DND-41 (cell line): ENCODE measurements at regions not wholly inside any gene's neighbourhood (a gene's known extent, or its start where the extent isn't known, plus 50 kb on each side); places are given as distances from the start of the nearest gene placed in this dataset.

Source experiments
- ATAC-seq: fragments of 200-7000 bp; cut with Tn5 transposase; 3 replicates; pipeline ENCODE4 v1.9.1; 2021; ENCODE audit warnings: low read depth; ENCODE audit not compliant: insufficient read depth
- DNase-seq: peaks from one replicate; pipeline ENCODE4 v3.0.0-alpha.2; 2020
- H2AFZ ChIP-seq: 2 replicates; pipeline ENCODE4 v1.6.0; 2012; ENCODE audit warnings: low read depth, low read length
- H3K27ac ChIP-seq: 2 replicates; pipeline ENCODE4 v1.5.1; 2012; ENCODE audit warnings: low read length, inconsistent platforms
- H3K27me3 ChIP-seq: fragments of 200-600 bp; sonication (generic); 2 replicates; pipeline ENCODE4 v1.6.0; 2012; ENCODE audit warnings: low read length, mild to moderate bottlenecking, inconsistent platforms; ENCODE audit not compliant: insufficient read depth, poor library complexity
- H3K36me3 ChIP-seq: 2 replicates; pipeline ENCODE4 v1.5.1; 2012; ENCODE audit warnings: low read length, inconsistent platforms; ENCODE audit not compliant: insufficient read depth
- H3K4me1 ChIP-seq: 2 replicates; pipeline ENCODE4 v1.5.1; 2012; ENCODE audit warnings: mild to moderate bottlenecking, low read length; ENCODE audit not compliant: insufficient read depth
- H3K4me2 ChIP-seq: 2 replicates; pipeline ENCODE4 v1.6.0; 2012; ENCODE audit warnings: mild to moderate bottlenecking, moderate library complexity, low read length, inconsistent platforms; ENCODE audit not compliant: insufficient read depth
- H3K4me3 ChIP-seq, 2 experiments: fragments of 200-600 bp in 1 of 2; shearing (Covaris generic) in 1 of 2; 2 replicates each; pipeline ENCODE4 v1.5.1; 2012 to 2016; ENCODE audit warnings: inconsistent platforms in 2 of 2, low read length in 2 of 2, mild to moderate bottlenecking in 2 of 2, low read depth in 1 of 2, moderate library complexity in 1 of 2
- H3K79me2 ChIP-seq: 2 replicates; pipeline ENCODE4 v1.6.0; 2012; ENCODE audit warnings: low read length, inconsistent platforms; ENCODE audit not compliant: insufficient read depth
- H3K9ac ChIP-seq: 2 replicates; pipeline ENCODE4 v1.6.0; 2012; ENCODE audit warnings: low read depth, mild to moderate bottlenecking, inconsistent platforms, low read length, moderate library complexity
- H3K9me3 ChIP-seq: 2 replicates; pipeline ENCODE4 v1.5.1; 2012; ENCODE audit warnings: low read length, moderate library complexity, mild to moderate bottlenecking, inconsistent platforms; ENCODE audit not compliant: insufficient read depth, severe bottlenecking
- H4K20me1 ChIP-seq: 2 replicates; pipeline ENCODE4 v1.6.0; 2012; ENCODE audit warnings: low read length; ENCODE audit not compliant: insufficient read depth
- CTCF ChIP-seq: IDR thresholded peaks from 2 replicates; pipeline ENCODE4 v1.5.1; 2012; ENCODE audit warnings: borderline replicate concordance, low read length, moderate library complexity, mild to moderate bottlenecking; ENCODE audit not compliant: poor library complexity, severe bottlenecking; ENCODE audit errors: extremely low read depth
- EZH2 ChIP-seq: IDR thresholded peaks from 3 replicates; pipeline ENCODE4 v1.6.1; 2012; ENCODE audit warnings: borderline replicate concordance, low read depth, mild to moderate bottlenecking, moderate library complexity, low read length, inconsistent platforms; ENCODE audit not compliant: severe bottlenecking

GRCh38 chr22:48895336-48895735 lies 932.3 kb downstream of the BRD1 start:
- Histone ChIP-seq H3K9me3 (no peaks in the 10 kb centered on the region), H3K4me1 (no peaks in the 10 kb centered on the region), H3K27me3 (no peaks in the 10 kb centered on the region), H3K27ac (no peak overlapping the region), H3K4me2 (no peak overlapping the region), H3K9ac (no peak overlapping the region), H3K36me3 (no peaks in the 10 kb centered on the region), H3K4me3 (no peak overlapping the region), H3K79me2 (no peaks in the 10 kb centered on the region), H2AFZ (no peak overlapping the region), H4K20me1 (peaks cover 8% of the 10 kb centered on the region)
- no peak for TF ChIP-seq CTCF
- TF ChIP-seq EZH2, result no peak
- DNase-seq, result no peak
- ATAC-seq, result no peak

- Histone ChIP-seq H3K9ac (no peak overlapping the region), H3K27me3 (no peaks in the 10 kb centered on the region), H4K20me1 (peaks cover 8% of the 10 kb centered on the region), H3K9me3 (no peaks in the 10 kb centered on the region), H3K4me2 (no peak overlapping the region), H3K36me3 (no peaks in the 10 kb centered on the region), H3K27ac (no peak overlapping the region), H2AFZ (no peak overlapping the region), H3K79me2 (no peaks in the 10 kb centered on the region), H3K4me3 (no peak overlapping the region), H3K4me1 (no peaks in the 10 kb centered on the region)
- no peak for DNase-seq
- ATAC-seq, result no peak
- TF ChIP-seq CTCF (no peak), EZH2 (no peak)
These were observed 932.8 kb downstream of the BRD1 start for GRCh38 chr22:48894804-48895250.

DNA sequence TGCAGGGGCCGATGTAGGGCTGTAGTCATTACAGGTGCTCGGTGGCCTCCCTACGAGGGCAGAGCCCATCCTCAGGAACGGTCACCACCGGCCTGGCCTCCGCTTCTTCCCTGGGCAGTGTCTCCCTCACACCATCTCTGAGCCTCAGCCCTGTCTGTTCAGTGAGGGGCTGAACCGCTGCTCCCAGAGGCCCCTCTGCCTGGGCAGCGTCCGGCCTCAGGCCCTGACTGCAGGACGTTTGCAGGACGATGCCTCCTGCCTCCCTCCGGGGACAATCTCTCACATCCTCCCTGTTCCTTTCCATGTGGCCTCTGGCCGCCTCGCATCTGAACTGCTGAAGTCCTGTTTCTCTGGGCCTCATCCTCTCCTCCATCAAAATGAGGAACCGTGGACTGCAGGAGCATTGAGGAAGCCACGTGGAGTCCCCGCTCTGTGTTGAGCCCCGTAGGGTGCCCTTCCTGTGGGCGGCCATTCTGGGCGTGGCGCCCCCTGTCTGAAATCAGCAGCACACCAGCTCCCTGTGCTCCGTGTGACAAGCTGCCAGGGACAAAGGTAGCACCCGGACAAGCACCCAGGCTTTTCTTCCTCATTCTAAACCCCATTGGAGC lies 933.5 kb downstream of the BRD1 start:
- no peak overlapping the region for H3K27ac ChIP-seq
- H4K20me1 ChIP-seq, result peaks cover 8% of the 10 kb centered on the region
- H3K9me3 ChIP-seq, result no peaks in the 10 kb centered on the region
- H3K4me1 ChIP-seq, result no peaks in the 10 kb centered on the region
- H2AFZ ChIP-seq, result no peak overlapping the region
- no peaks in the 10 kb centered on the region for H3K27me3 ChIP-seq
- H3K4me3 ChIP-seq, result no peak overlapping the region
- no peak overlapping the region for H3K4me2 ChIP-seq
- H3K79me2 ChIP-seq, result no peaks in the 10 kb centered on the region
- no peak overlapping the region for H3K9ac ChIP-seq
- H3K36me3 ChIP-seq, result no peaks in the 10 kb centered on the region
- ATAC-seq (no peak), DNase-seq (no peak)
- peak; percentile 50 for TF ChIP-seq CTCF
- no peak for TF ChIP-seq EZH2
